GM18511 (cell line): ENCODE measurements at regions not wholly inside any gene's neighbourhood (a gene's known extent, or its start where the extent isn't known, plus 50 kb on each side); places are given as distances from the start of the nearest gene placed in this dataset.
"Not testable (repeated sequence)": the region's sequence is repeated elsewhere in the genome, so short reads cannot be mapped to it uniquely, and the experiment has no call there.

Experiments used
- ATAC-seq: cut with Tn5 transposase; IDR thresholded peaks from one replicate; pipeline ENCODE4 v1.9.1; 2021; ENCODE audit warnings: mild to moderate bottlenecking, moderate library complexity; ENCODE audit not compliant: unreplicated experiment

GRCh38 chr5:102554082-102554481 lies 55.3 kb upstream of the SLCO6A1 start:
- no peak for ATAC-seq

- no peak for ATAC-seq
These were observed 55.9 kb upstream of the SLCO6A1 start for GRCh38 chr5:102554728-102555127.

- ATAC-seq, result peak; percentile 77
These were observed 63.3 kb upstream of the SLCO6A1 start for GRCh38 chr5:102561894-102562760.

- ATAC-seq, result no peak
These were observed 71.9 kb upstream of the SLCO6A1 start for GRCh38 chr5:102570747-102571146.

- no peak for ATAC-seq
These were observed 79.6 kb upstream of the SLCO6A1 start for GRCh38 chr5:102578362-102578761.

- no peak for ATAC-seq
These were observed 80.6 kb upstream of the SLCO6A1 start for GRCh38 chr5:102579379-102579778.

GRCh38 chr5:102581011-102581410 lies 82.2 kb upstream of the SLCO6A1 start:
- no peak for ATAC-seq

GRCh38 chr5:102582696-102583095 lies 83.9 kb upstream of the SLCO6A1 start:
- ATAC-seq, result no peak

- no peak for ATAC-seq
These were observed 84.7 kb upstream of the SLCO6A1 start for GRCh38 chr5:102583276-102584124.

GRCh38 chr5:102589661-102590060 lies 90.9 kb upstream of the SLCO6A1 start:
- no peak for ATAC-seq

GRCh38 chr5:102590467-102590866 lies 91.7 kb upstream of the SLCO6A1 start:
- no peak for ATAC-seq

GRCh38 chr5:102591650-102592049 lies 92.8 kb upstream of the SLCO6A1 start:
- ATAC-seq, result peak; percentile 87

GRCh38 chr5:102592586-102592985 lies 93.8 kb upstream of the SLCO6A1 start:
- not testable (repeated sequence) for ATAC-seq

- no peak for ATAC-seq
These were observed 95.4 kb upstream of the SLCO6A1 start for GRCh38 chr5:102594192-102594591.

- no peak for ATAC-seq
These were observed 96.5 kb upstream of the SLCO6A1 start for GRCh38 chr5:102595332-102595731.

- peak; percentile 69 for ATAC-seq
These were observed 97.3 kb upstream of the SLCO6A1 start for GRCh38 chr5:102596113-102596512.

GRCh38 chr5:102596951-102597350 lies 98.2 kb upstream of the SLCO6A1 start:
- ATAC-seq, result no peak

GRCh38 chr5:102599289-102599688 lies 100.5 kb upstream of the SLCO6A1 start:
- ATAC-seq, result no peak

- ATAC-seq, result no peak
These were observed 102.2 kb upstream of the SLCO6A1 start for GRCh38 chr5:102600964-102601363.

- ATAC-seq, result no peak
These were observed 104.9 kb upstream of the SLCO6A1 start for GRCh38 chr5:102603670-102604069.

GRCh38 chr5:102608414-102608813 lies 109.6 kb upstream of the SLCO6A1 start:
- ATAC-seq, result no peak

- no peak for ATAC-seq
These were observed 112.5 kb upstream of the SLCO6A1 start for GRCh38 chr5:102611312-102611711.
